Keratinocyte (primary cell): ENCODE measurements at regions not wholly inside any gene's neighbourhood (a gene's known extent, or its start where the extent isn't known, plus 50 kb on each side); places are given as distances from the start of the nearest gene placed in this dataset.

Source experiments
- DNase-seq: peaks from one replicate; pipeline ENCODE4 v3.0.0-alpha.2; 2011; ENCODE audit warnings: low read depth, missing footprints, low spot score
- FAIRE-seq: peaks from 2 replicates; lab custom pipeline; 2011; peaks lifted over from hg19 to GRCh38; lab: Jason Lieb, UNC
- H2AFZ ChIP-seq: 2 replicates; pipeline ENCODE4 v1.6.0; 2012; ENCODE audit warnings: low read length, control low read depth, inconsistent platforms; ENCODE audit not compliant: control insufficient read depth
- H3K27ac ChIP-seq: 2 replicates; pipeline ENCODE4 v1.5.1; 2011; ENCODE audit warnings: low read length; ENCODE audit not compliant: control insufficient read depth, insufficient read depth
- H3K27me3 ChIP-seq: 3 replicates; pipeline ENCODE4 v1.6.0; 2011; ENCODE audit warnings: low read length; ENCODE audit not compliant: control insufficient read depth, insufficient read depth; ENCODE audit errors: extremely low read depth
- H3K36me3 ChIP-seq, 2 experiments: 2 replicates in 1 of 2; 3 replicates in 1 of 2; pipeline ENCODE4 v1.5.1; 2011; ENCODE audit warnings: low read length in 2 of 2, mild to moderate bottlenecking in 1 of 2; ENCODE audit not compliant: control insufficient read depth in 2 of 2, insufficient read depth in 2 of 2; ENCODE audit errors: extremely low read depth in 1 of 2
- H3K4me1 ChIP-seq: 3 replicates; pipeline ENCODE4 v1.5.1; 2011; ENCODE audit warnings: low read length; ENCODE audit not compliant: control insufficient read depth, insufficient read depth; ENCODE audit errors: extremely low read depth
- H3K4me2 ChIP-seq: 3 replicates; pipeline ENCODE4 v1.6.0; 2011; ENCODE audit warnings: low read depth, low read length; ENCODE audit not compliant: control insufficient read depth, insufficient read depth; ENCODE audit errors: extremely low read depth
- H3K4me3 ChIP-seq, 3 experiments: fragments of 200-600 bp in 1 of 3; sonication (generic) in 1 of 3; 2 replicates in 2 of 3; 3 replicates in 1 of 3; pipeline ENCODE4 v1.5.1; 2011 to 2016; ENCODE audit warnings: low read length in 3 of 3, mild to moderate bottlenecking in 3 of 3, control low read depth in 2 of 3, inconsistent platforms in 1 of 3, low read depth in 1 of 3, mixed read lengths in 1 of 3, mixed run types in 1 of 3, moderate library complexity in 1 of 3; ENCODE audit not compliant: control insufficient read depth in 2 of 3, insufficient read depth in 2 of 3; ENCODE audit errors: extremely low read depth in 1 of 3
- H3K79me2 ChIP-seq: 2 replicates; pipeline ENCODE4 v1.6.0; 2012; ENCODE audit warnings: low read length; ENCODE audit not compliant: control insufficient read depth, insufficient read depth
- H3K9ac ChIP-seq: 3 replicates; pipeline ENCODE4 v1.6.0; 2011; ENCODE audit warnings: low read length; ENCODE audit not compliant: control insufficient read depth, insufficient read depth; ENCODE audit errors: extremely low read depth
- H3K9me1 ChIP-seq: 3 replicates; pipeline ENCODE4 v1.6.0; 2011; ENCODE audit warnings: low read length; ENCODE audit not compliant: control insufficient read depth, insufficient read depth; ENCODE audit errors: extremely low read depth
- H3K9me3 ChIP-seq: 2 replicates; pipeline ENCODE4 v1.5.1; 2012; ENCODE audit warnings: low read depth, low read length; ENCODE audit not compliant: control insufficient read depth
- H4K20me1 ChIP-seq: 3 replicates; pipeline ENCODE4 v1.6.0; 2011; ENCODE audit warnings: low read length; ENCODE audit not compliant: control insufficient read depth, insufficient read depth; ENCODE audit errors: extremely low read depth
- EZH2 ChIP-seq: IDR thresholded peaks from one replicate; pipeline ENCODE4 v1.6.1; 2012; ENCODE audit warnings: inconsistent platforms, mild to moderate bottlenecking, low read length, moderate library complexity
- dilution Hi-C: fragments of 300-500 bp; cut with MboI; formaldehyde crosslinking; loops from one replicate; pipeline ENCODE4 v1.7.0; 2020; ENCODE audit warnings: low sequenced_read_pairs; ENCODE audit not compliant: extremely low pct_ligation_motif_present
- TF ChIP-seq, protein P1 (sequence below), 3 experiments: IDR thresholded peaks in 1 of 3; conservative IDR thresholded peaks in 1 of 3; optimal IDR thresholded peaks in 1 of 3; 2 replicates in 2 of 3; 3 replicates in 1 of 3; pipeline versions ENCODE3 to v1.5.1; 2011; ENCODE audit warnings: low read length in 3 of 3, mild to moderate bottlenecking in 3 of 3, moderate library complexity in 2 of 3, control low read depth in 1 of 3, inconsistent platforms in 1 of 3; ENCODE audit not compliant: insufficient read depth in 2 of 3; ENCODE audit errors: extremely low read depth in 1 of 3

GRCh38 chr17:73720187-73720834 is 76.1 kb upstream of the SDK2 start:
- H3K9me3 ChIP-seq = no peaks in the 10 kb centered on the region
- DNase-seq (no peak), FAIRE-seq (no peak)
- no peaks in the 10 kb centered on the region for H4K20me1 ChIP-seq
- TF ChIP-seq, protein P1, sequence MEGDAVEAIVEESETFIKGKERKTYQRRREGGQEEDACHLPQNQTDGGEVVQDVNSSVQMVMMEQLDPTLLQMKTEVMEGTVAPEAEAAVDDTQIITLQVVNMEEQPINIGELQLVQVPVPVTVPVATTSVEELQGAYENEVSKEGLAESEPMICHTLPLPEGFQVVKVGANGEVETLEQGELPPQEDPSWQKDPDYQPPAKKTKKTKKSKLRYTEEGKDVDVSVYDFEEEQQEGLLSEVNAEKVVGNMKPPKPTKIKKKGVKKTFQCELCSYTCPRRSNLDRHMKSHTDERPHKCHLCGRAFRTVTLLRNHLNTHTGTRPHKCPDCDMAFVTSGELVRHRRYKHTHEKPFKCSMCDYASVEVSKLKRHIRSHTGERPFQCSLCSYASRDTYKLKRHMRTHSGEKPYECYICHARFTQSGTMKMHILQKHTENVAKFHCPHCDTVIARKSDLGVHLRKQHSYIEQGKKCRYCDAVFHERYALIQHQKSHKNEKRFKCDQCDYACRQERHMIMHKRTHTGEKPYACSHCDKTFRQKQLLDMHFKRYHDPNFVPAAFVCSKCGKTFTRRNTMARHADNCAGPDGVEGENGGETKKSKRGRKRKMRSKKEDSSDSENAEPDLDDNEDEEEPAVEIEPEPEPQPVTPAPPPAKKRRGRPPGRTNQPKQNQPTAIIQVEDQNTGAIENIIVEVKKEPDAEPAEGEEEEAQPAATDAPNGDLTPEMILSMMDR (optimal IDR thresholded peaks at IDR 0.05 in 1 of 3, IDR thresholded peaks at IDR 0.05 in 1 of 3, conservative IDR thresholded peaks at IDR 0.05 in 1 of 3; ENCODE audit: extremely low read depth in 1 of 3, insufficient read depth in 2 of 3, low read length in 3 of 3) = no peak
- no peak for TF ChIP-seq EZH2
- no peaks in the 10 kb centered on the region for H3K9me1 ChIP-seq
- no peaks in the 10 kb centered on the region for H3K79me2 ChIP-seq
- peaks cover 2% of the 10 kb centered on the region for H3K27me3 ChIP-seq
- no peak overlapping the region for H3K4me2 ChIP-seq
- dilution Hi-C loops = no loop called here
- no peaks in the 10 kb centered on the region for H3K4me1 ChIP-seq
- no peak overlapping the region for H3K4me3 ChIP-seq
- no peak overlapping the region for H3K9ac ChIP-seq
- H3K36me3 ChIP-seq = no peaks in the 10 kb centered on the region
- H2AFZ ChIP-seq = no peak overlapping the region
- H3K27ac ChIP-seq = no peak overlapping the region

DNA sequence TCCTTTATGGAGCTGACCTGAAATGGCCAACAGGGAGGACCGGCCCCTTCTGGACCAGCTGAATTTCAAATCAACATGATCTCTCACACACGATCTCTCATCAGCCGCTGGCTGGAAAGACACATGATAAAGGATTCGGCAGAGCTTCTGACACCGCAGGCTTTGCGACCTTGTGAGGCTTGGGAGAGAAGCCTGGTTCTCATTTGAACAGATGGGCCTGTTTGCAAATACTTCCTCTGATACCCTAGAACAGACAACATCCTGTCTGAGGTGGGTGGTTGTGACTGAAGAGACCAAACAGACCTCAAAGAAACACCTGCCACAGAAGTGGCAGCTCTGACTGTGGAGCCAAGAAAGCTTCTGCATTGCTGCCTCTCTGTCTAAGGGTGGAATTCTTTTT is 77.9 kb upstream of the SDK2 start:
- H3K4me3 ChIP-seq = no peak overlapping the region
- no peaks in the 10 kb centered on the region for H4K20me1 ChIP-seq
- no peak overlapping the region for H3K4me2 ChIP-seq
- no peak overlapping the region for H3K27ac ChIP-seq
- no peaks in the 10 kb centered on the region for H3K4me1 ChIP-seq
- no peak overlapping the region for H2AFZ ChIP-seq
- no peaks in the 10 kb centered on the region for H3K27me3 ChIP-seq
- no peaks in the 10 kb centered on the region for H3K9me1 ChIP-seq
- DNase-seq = no peak
- no peak overlapping the region for H3K9ac ChIP-seq
- no peaks in the 10 kb centered on the region for H3K9me3 ChIP-seq
- H3K79me2 ChIP-seq = no peaks in the 10 kb centered on the region
- FAIRE-seq = no peak
- dilution Hi-C loops = no loop called here
- no peaks in the 10 kb centered on the region for H3K36me3 ChIP-seq
- TF ChIP-seq, protein P1 (optimal IDR thresholded peaks at IDR 0.05 in 1 of 3, IDR thresholded peaks at IDR 0.05 in 1 of 3, conservative IDR thresholded peaks at IDR 0.05 in 1 of 3; ENCODE audit: extremely low read depth in 1 of 3, insufficient read depth in 2 of 3, low read length in 3 of 3) = no peak
- TF ChIP-seq EZH2 = no peak
